ENCODE measurements at regions not wholly inside any gene's neighbourhood (a gene's known extent, or its start where the extent isn't known, plus 50 kb on each side); places are given as distances from the start of the nearest gene placed in this dataset.

DNA sequence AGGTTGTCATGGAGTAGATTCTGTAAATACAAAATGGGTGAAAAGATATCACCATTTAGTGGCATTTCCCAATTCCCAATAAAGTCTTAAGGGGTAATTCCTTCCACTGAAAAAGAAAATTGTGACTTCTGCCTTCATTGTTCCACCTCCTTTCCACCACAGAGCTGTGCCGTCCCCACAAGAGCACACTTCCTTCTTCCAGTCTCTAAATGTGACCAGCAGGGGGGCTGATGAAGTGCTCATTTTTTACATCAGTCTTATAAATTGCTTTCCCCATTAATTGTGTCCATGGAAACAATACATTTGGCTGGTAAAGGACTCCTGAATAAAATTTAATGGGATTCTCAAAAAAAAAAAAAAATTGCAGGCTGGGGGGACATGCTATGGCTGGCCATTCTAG, 260.8 kb upstream of the PSMD7 start:
- no peaks in the 10 kb centered on the region for H3K27me3 ChIP-seq
- peaks cover 0 to 5% (median 2%) of the 10 kb centered on the region in 4 donors for H3K4me1 ChIP-seq
- H3K4me3 ChIP-seq, result no peak overlapping the region
- DNase-seq, result no peak
- TF ChIP-seq POLR2AphosphoS5 (IDR thresholded peaks at IDR 0.05), result no peak
- TF ChIP-seq, protein P1, sequence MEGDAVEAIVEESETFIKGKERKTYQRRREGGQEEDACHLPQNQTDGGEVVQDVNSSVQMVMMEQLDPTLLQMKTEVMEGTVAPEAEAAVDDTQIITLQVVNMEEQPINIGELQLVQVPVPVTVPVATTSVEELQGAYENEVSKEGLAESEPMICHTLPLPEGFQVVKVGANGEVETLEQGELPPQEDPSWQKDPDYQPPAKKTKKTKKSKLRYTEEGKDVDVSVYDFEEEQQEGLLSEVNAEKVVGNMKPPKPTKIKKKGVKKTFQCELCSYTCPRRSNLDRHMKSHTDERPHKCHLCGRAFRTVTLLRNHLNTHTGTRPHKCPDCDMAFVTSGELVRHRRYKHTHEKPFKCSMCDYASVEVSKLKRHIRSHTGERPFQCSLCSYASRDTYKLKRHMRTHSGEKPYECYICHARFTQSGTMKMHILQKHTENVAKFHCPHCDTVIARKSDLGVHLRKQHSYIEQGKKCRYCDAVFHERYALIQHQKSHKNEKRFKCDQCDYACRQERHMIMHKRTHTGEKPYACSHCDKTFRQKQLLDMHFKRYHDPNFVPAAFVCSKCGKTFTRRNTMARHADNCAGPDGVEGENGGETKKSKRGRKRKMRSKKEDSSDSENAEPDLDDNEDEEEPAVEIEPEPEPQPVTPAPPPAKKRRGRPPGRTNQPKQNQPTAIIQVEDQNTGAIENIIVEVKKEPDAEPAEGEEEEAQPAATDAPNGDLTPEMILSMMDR (IDR thresholded peaks at IDR 0.05), result no peak
- TF ChIP-seq POLR2A (IDR thresholded peaks at IDR 0.05), result no peak
- TF ChIP-seq EP300 (IDR thresholded peaks at IDR 0.05; ENCODE audit: low read depth), result no peak
- 9 to 33% methylated on average over 1 of the region's 1 CpG for WGBS, 2 donors (ENCODE audit: low coverage in 1 of 2)
- H3K9me3 ChIP-seq, result no peaks in the 10 kb centered on the region
- intact Hi-C loops (cut with DNase I; ENCODE audit: low total_unique reads) (no loop called here), in situ Hi-C loops (cut with MboI; ENCODE audit: low pct_ligation_motif_present in 1 of 4, low pct_unique_long_range_greater_than_20kb in 1 of 4, low sequenced_read_pairs in 3 of 4) (no loop called here)
- no peaks in the 10 kb centered on the region for H3K36me3 ChIP-seq
- H3K27ac ChIP-seq, result no peak overlapping the region

DNA sequence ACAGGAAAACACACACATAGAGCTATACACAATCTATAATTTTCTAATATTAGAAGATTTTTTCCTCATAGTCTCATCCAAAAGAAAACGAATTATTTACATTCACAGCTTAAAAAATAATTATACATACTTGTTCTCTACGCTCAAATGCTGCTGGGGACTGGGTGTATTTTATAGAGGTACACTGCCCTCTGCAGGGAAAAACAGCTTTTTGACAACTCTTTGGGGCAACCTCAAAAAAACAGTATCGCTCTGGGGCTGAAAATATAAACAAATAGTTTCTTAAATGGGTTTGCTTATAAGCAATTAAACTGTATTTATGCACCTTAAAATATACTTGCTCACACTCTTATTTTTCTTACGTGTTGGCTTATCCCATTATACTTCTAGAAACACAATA, 261.8 kb upstream of the PSMD7 start:
- DNase-seq, result peak; percentile 11
- intact Hi-C loops (cut with DNase I; ENCODE audit: low total_unique reads) (no loop called here), in situ Hi-C loops (cut with MboI; ENCODE audit: low pct_ligation_motif_present in 1 of 4, low pct_unique_long_range_greater_than_20kb in 1 of 4, low sequenced_read_pairs in 3 of 4) (no loop called here)
- TF ChIP-seq, protein P1 (IDR thresholded peaks at IDR 0.05), result peak; percentile 20 to 41 (median 38)
- no peak for TF ChIP-seq POLR2AphosphoS5 (IDR thresholded peaks at IDR 0.05)
- TF ChIP-seq EP300 (IDR thresholded peaks at IDR 0.05; ENCODE audit: low read depth), result no peak
- TF ChIP-seq POLR2A (IDR thresholded peaks at IDR 0.05), result no peak
- peaks cover 0 to 8% (median 3%) of the 10 kb centered on the region in 4 donors for H3K4me1 ChIP-seq
- 11 to 16% methylated on average over 4 of the region's 4 CpGs for WGBS, 2 donors (ENCODE audit: low coverage in 1 of 2)
- H3K27me3 ChIP-seq, result no peaks in the 10 kb centered on the region
- H3K27ac ChIP-seq, result no peak overlapping the region
- no peak overlapping the region for H3K4me3 ChIP-seq
- H3K9me3 ChIP-seq, result no peaks in the 10 kb centered on the region
- no peaks in the 10 kb centered on the region for H3K36me3 ChIP-seq

DNA sequence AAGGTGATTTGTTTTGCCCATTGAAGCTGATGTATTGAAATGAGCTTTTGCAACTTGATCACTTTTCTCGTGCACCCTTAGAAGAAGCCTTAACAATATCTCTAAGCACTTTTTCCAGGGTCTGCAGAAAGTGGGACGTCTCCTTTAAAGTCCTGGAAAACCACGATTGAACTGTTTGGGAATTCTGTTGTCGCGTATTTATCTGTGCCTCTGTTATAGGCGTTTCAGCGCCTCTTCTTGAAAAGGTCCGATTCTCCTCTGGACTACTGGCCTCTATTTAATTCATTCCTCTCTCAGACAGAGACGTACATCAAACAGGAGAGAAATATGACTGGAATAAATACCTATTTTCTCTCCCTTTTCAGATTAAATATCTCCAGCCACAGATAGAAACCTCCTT, 262.4 kb upstream of the PSMD7 start:
- Histone ChIP-seq H3K4me1 (peaks cover 0 to 14% (median 7%) of the 10 kb centered on the region in 4 donors), H3K27ac (no peak overlapping the region), H3K36me3 (no peaks in the 10 kb centered on the region), H3K27me3 (no peaks in the 10 kb centered on the region), H3K4me3 (no peak overlapping the region), H3K9me3 (no peaks in the 10 kb centered on the region)
- in situ Hi-C loops (cut with MboI; ENCODE audit: low pct_ligation_motif_present in 1 of 4, low pct_unique_long_range_greater_than_20kb in 1 of 4, low sequenced_read_pairs in 3 of 4) (no loop called here), intact Hi-C loops (cut with DNase I; ENCODE audit: low total_unique reads) (no loop called here)
- no peak for TF ChIP-seq POLR2AphosphoS5 (IDR thresholded peaks at IDR 0.05)
- TF ChIP-seq POLR2A (IDR thresholded peaks at IDR 0.05), result no peak
- TF ChIP-seq, protein P1 (IDR thresholded peaks at IDR 0.05), result no peak
- no peak for TF ChIP-seq EP300 (IDR thresholded peaks at IDR 0.05; ENCODE audit: low read depth)
- DNase-seq, result no peak
- WGBS, 2 donors (ENCODE audit: low coverage in 1 of 2), result 60 to 62% methylated on average over 5 to 9 of the region's 9 CpGs

DNA sequence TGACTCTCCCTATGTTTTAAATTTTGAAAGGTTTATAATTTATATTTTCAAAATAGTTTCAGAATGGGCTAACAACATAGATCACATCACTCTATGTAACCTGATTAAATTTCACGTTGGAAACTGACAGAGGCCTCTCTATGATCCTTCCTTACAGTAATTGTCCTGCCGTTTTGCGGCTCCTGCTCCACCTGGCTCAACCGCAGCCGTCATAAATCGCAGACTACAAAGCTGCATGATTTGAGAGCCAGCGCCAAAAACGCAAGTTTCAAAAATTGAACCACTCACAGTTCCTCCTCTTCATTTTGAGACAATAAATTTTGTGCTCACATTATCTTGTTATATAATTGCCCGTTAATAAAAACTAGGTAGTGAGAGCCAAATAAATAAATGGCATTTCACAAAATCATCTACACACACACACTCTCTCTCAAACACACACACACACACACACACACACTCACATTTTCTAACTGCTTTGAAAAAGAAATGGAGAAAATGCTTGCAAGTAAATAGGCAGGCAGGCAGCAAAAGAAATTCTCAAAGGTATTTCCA, 263.1 kb upstream of the PSMD7 start:
- Histone ChIP-seq H3K9me3 (no peaks in the 10 kb centered on the region), H3K4me3 (no peak overlapping the region), H3K27ac (no peak overlapping the region), H3K27me3 (no peaks in the 10 kb centered on the region), H3K36me3 (no peaks in the 10 kb centered on the region), H3K4me1 (peaks cover 0 to 20% (median 10%) of the 10 kb centered on the region in 4 donors)
- TF ChIP-seq EP300 (IDR thresholded peaks at IDR 0.05; ENCODE audit: low read depth) (no peak), POLR2A (IDR thresholded peaks at IDR 0.05) (no peak), POLR2AphosphoS5 (IDR thresholded peaks at IDR 0.05) (no peak)
- TF ChIP-seq, protein P1 (IDR thresholded peaks at IDR 0.05), result no peak
- in situ Hi-C loops (cut with MboI; ENCODE audit: low pct_ligation_motif_present in 1 of 4, low pct_unique_long_range_greater_than_20kb in 1 of 4, low sequenced_read_pairs in 3 of 4), result no loop called here
- DNase-seq, result peak; percentile 17
- WGBS, 2 donors (ENCODE audit: low coverage in 1 of 2), result 35 to 46% methylated on average over 9 of the region's 9 CpGs
- intact Hi-C loops (cut with DNase I; ENCODE audit: low total_unique reads), result no loop called here
